Fibroblast of gingiva (primary cell): ENCODE measurements at regions not wholly inside any gene's neighbourhood (a gene's known extent, or its start where the extent isn't known, plus 50 kb on each side); places are given as distances from the start of the nearest gene placed in this dataset.
A peak's percentile ranks its signal among the peaks of the same experiment; 100 is the strongest.

ENCODE experiments used
- DNase-seq: peaks from one replicate; pipeline ENCODE4 v3.0.0-alpha.2; 2011; ENCODE audit warnings: low read depth

DNA sequence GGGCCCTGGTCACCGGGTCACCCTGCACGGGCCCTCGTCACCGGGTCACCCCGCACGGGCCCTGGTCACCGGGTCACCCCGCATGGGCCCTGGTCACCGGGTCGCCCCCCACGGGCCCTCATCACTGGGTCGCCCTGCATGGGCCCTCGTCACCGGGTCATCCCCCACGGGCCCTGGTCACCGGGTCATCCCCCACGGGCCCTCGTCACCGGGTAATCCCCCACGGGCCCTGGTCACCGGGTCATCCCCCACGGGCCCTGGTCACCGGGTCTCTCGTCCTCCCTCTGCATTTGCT is 77.6 kb downstream of the RIPK4 start:
- DNase-seq, result no peak

GRCh38 chr21:41687633-41688032 is 79.2 kb downstream of the RIPK4 start:
- DNase-seq, result no peak

DNA sequence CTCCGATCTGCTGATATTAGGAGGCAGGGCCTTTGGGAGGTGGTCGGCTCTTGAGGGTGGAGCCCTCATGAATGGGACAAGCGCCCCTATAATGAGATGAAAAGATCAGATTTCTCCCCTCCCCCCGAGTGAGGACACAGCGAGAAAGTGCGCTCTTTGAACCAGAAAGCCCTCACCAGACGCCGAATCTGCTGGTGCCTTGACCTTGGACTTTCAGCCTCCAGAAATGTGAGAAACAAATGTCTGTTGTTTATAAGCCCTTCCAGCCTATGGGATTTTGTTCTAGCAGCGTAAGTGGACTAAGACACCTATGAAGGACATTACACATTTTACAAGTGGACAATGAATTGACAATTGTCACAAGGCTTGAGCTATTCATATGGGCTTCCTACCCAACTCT is 80.2 kb downstream of the RIPK4 start:
- no peak for DNase-seq

DNA sequence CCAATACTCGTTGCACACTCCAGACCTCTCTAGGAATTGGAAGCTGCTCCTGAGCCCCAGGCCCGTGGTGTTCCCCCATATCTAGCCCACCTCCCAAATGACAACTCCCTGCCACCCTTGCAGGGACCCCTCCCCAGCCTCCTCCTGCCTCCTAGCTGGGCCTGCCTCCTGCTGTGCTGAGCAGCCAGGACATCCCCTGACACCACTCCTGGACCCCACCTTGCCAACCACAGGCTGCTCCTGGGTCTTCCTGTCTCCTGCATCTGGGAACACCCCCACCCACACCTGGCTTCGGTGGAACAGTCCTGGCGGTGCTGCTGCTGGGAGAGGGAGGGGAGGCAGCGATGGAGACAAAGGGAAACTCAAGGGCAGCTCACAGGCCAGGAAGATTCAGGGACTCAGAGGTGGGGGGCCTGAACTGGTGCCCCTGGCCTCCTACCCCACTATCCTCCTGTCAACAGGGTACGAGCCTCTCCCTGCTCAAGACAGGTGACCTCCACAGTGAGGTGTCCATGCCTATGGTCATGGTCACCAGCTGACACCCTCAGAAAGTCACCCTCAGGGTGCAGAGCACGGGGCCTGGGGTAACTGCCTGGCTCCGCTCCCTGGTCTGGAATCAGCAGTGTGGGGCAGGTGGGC is 81.2 kb downstream of the RIPK4 start:
- no peak for DNase-seq

DNA sequence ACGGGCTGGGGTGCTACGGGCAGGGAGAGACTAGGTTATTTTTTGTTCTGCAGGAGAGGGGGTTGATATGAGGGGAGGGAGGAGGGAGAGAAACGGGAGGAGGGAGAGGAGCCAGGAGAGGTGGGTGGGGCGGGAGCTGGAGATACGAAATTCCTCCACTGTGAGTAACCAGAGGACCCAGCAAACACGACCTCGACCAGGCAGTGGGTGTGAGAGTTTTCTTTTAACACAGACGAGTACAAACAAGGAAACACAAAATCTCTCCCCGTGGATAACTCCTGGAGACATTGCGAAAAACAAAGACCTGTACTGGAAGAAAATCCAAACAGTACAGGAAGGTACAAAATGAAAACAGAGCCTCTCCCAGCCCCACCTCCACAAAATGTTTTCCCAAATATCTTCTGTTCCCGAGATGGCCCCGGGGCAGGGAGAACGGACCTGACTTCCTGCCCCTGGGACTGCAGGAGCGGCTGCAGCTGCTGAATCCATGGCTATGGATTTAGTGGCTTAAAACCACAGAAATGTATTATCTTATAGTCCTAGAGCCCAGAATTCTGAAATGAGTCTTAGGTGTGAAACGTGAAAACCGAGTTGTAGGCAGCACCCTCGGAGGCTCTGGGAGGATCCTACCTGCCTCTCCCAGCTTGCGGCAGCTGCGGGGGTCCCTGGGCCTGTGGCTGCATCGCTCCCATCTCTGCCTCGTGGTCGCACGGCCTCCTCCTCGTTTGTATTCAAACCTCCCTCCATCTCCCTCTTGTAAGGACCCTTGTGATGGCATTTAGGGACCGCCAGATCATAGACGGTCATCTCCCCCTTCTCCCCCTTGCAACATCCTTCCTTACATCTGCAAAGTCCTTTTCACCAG is 82.2 kb downstream of the RIPK4 start:
- no peak for DNase-seq

- no peak for DNase-seq
These were observed 83.0 kb downstream of the RIPK4 start for GRCh38 chr21:41683815-41684214.

- DNase-seq, result no peak
These were observed 84.1 kb downstream of the RIPK4 start for GRCh38 chr21:41682719-41683179.

DNA sequence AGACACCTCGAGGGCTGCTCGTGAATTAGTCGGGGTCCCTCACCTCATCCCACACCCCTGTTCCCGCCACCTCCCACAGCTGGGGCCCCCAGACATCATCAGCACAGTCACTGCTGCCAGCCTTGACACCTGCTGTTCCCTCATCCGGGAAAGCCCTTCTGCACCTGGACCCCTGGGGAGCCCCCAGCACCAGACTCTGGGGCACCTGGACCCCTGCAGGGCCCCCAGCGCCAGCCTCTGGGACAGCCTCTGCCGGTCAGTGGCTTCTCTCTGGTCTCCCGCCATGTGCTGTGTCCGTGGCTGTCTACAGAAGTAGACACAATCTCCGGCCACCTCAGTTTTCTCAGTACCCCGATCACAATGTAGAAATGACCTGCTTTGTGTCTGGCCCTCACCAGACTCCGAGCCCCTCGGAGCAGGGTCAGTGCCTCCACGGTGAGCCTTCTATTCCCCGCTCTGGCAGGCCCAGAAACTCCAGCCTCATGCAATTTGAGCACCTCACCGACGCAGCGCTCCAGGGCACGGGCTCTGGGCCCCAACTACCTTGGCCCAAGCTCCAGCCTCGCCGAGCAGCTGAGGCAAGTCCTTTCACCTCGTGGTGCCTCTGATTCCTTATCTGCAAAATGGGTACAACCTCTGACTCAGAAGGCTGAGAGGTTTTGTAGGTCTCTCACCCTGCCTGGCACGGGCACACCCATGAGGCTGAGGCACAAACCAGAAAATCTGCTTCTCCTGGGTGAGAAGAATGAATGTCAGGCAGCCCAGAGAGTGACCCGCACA is 84.7 kb downstream of the RIPK4 start:
- DNase-seq, result no peak

DNA sequence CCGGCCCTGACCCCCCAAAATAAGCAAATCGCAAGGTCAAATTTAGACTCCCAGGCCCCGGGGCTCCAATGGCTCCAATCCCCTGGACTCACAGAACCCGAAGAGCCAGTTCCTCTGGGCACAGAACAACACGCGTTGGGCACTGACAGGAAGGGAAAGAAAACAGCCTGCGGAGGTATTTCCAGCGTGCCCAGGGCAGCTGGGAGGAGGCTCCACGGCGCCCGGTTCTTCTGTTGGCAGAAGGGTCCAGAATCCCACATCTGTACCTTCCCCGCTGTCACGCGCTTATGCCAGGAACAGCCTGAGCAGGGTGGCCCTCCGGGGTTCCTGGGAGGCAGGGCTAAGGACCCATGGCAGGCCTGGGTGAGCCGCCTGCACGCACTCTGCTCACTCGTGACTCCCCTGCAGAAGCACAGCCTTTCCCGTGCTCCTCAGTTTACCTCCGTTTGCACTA is 85.5 kb downstream of the RIPK4 start:
- DNase-seq, result no peak

GRCh38 chr21:41680444-41681347 is 86.2 kb downstream of the RIPK4 start:
- no peak for DNase-seq

- peak; percentile 87 for DNase-seq
These were observed 87.9 kb downstream of the RIPK4 start for GRCh38 chr21:41678924-41679318.

DNA sequence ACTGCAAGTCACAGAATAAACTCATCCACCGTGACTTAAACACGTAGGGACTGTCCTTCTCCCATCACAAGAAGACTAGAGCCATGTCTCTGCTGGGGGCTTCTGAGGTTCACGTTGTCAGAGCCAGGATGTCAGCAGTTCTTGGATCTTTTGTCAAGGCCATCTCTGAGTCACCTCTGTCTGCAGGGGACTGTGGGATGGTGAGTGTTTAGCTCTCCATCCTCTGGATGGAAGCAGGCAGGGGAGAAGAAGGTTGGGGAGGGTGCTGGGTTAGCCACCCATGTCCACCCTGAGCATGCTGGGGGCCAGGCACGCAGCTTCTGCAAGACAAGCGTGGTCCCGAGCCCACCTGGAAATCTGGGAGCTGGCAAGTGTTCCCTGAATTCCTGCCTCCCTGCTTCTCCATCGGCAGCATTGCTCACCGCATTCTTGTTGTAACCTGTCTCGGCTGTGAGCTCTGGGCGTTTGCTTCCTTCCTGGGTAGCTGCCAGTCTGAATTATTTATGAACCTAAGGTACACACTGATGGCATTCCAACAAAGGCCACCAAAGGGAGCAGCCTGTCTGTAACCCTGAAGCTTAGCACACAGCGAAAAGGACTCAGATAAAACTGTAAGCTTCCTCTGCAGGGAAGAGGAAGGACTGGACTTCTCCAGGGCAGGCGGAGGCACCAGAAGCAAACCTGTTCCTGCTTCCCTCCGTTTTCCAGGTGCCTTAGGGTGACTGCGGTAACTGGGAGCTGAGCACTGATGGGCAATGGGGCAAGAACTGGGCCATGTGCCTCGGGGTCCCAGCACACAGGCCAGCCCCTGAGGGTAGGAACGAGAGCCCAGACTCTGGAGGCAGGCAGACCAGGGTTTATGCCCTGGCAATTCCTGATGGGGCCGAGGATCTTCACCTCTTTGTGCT is 88.6 kb downstream of the RIPK4 start:
- no peak for DNase-seq

GRCh38 chr21:41677671-41678015 is 89.2 kb downstream of the RIPK4 start:
- DNase-seq, result no peak

DNA sequence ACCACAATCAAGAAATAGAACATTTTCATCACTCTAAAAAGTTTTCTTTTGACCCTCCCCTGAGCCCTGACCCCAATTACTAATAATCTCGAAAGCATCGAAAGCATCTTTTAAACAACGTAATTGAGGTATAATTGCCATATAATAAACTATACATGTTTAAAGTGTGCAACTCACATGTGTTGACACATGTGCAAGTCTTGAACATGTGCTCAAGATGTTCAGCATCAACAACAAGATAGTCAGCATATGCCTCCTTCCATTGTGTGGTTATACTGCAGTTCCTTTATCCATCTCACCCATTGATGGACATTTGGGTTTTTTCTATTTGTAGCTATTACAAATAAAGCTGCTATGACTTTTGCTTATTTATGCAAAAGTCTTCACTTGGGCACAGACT is 90.7 kb downstream of the RIPK4 start:
- no peak for DNase-seq

DNA sequence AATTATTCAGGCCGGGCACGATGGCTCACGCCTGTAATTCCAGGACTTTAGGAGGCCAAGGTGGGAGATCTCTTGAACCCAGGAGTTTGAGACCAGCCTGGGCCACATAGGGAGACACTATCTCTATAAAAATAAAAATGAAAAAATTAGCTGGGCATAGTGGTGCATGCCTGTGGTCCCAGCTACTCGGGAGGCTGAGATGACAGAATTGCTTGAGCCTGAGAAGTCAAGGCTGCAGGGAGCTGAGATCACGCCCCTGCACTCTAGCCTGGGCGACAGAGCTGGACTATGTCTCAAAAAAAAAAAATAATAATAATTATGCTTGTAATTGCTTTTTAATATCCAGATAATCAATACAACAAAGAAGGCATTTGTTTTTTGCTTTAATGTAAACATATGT is 91.3 kb downstream of the RIPK4 start:
- no peak for DNase-seq

DNA sequence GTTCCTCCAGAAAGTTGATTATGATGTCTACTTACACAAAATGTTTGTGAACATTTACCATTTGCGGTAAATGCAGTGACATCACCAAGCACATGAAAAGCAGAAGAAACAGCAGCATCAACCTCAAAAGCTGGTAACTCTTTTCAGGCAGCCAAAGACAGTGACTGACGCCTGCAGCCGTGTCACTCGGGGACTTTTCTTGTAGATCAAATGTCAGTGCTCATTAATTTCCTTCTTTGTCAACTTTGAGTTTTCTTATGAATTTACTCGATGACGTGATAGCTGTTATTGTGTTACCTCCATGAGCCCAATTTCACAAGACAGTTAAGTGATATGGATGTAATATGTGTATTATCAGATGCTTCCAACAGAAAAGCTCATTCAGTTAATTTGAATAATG is 92.5 kb downstream of the RIPK4 start:
- no peak for DNase-seq

DNA sequence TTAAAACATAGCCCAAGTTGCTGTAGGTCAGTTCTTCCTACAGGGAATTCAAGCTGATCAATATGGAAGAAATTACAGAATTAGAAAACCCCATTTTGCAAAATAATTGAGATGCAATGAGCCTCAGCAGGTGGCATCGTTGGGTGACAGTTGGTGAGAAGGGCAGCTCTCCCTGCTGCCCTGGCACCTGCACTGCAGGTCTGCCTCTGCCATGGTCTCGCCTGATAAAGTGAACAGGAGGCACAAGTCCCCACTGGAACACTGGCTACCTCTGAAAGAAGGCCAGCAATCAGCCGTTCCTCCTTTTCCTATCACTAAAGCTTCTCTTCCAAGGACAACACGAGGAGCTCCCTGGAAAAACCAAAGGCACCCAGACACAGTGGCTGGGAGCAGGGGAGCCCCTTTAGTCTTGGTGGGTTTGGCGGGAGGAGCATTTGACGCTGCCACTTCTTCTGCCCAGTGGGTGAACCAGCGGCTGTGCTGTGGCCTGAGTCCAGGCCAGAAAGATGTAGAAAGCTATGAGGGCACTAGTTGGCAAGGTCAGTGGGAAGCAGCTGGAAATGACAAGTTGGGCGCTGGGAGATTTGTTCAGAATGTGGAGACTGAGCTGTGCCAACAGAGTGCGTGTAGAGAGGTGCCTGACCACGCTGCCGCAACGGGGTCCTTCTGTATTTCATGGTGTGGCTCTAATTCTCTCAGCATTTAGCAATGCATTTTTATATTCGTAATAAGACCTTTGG is 93.1 kb downstream of the RIPK4 start:
- no peak for DNase-seq

DNA sequence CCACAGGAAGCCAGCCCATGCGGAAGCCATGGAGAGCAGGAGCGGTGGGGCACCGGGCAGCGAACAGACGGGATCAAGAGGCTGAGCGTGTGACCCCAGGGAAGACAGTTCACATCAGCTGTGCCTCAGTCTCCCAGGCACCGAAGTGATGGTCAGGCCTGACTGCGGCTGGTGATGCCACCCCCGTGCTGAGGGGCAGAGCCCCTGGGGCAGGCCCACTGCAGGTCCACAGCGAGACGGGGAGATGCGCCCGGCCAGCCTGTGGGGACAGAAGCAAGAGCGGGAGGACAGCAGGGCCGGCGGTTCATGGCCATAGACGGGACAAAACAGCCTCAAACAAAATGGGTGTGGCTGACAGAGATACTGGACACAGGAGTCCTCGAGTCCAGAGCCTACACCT is 93.8 kb downstream of the RIPK4 start:
- DNase-seq, result no peak

DNA sequence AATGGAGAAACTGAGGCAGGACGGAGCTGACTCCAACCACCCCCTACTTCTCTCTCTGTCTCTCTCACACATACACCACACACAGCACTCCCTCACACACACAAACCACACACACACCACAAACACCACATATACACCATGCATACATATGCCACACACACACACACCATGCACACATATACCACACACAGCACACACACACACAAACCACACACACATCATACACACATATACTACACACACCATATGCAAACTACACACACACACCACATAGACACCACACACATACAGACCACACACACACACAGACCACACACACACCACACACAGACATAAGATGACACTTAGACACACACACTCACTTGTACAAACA is 94.3 kb downstream of the RIPK4 start:
- DNase-seq, result no peak

GRCh38 chr21:41671859-41672542 is 94.9 kb downstream of the RIPK4 start:
- no peak for DNase-seq
